ENCODE measurements at regions not wholly inside any gene's neighbourhood (a gene's known extent, or its start where the extent isn't known, plus 50 kb on each side); places are given as distances from the start of the nearest gene placed in this dataset.

- TF ChIP-seq CTCF (conservative IDR thresholded peaks at IDR 0.05) (no peak), ZFX (IDR thresholded peaks at IDR 0.05) (no peak)
These were observed 633.6 kb downstream of the BCL11B start for GRCh38 chr14:98638366-98638765.
